Breast epithelium (tissue), 4 donors: ENCODE measurements at regions not wholly inside any gene's neighbourhood (a gene's known extent, or its start where the extent isn't known, plus 50 kb on each side); places are given as distances from the start of the nearest gene placed in this dataset.

Source experiments
- DNase-seq, 2 donors: peaks; one replicate each; pipeline ENCODE4 v3.0.0-alpha.2; 2019; ENCODE audit warnings: low spot score in 2 of 2
- H3K27ac ChIP-seq, 2 donors: fragments of 200-600 bp; sonication (generic) in 1 of 2; one replicate each; pipeline ENCODE4 v1.5.1; 2016 to 2019; ENCODE audit warnings: mild to moderate bottlenecking in 1 of 2
- H3K27me3 ChIP-seq, 2 donors: fragments of 200-600 bp; sonication (generic) in 1 of 2; one replicate each; pipeline versions ENCODE4 v1.5.1 to v1.6.0; 2017 to 2019; ENCODE audit warnings: control low read depth in 1 of 2, mild to moderate bottlenecking in 1 of 2
- H3K36me3 ChIP-seq: fragments of 200-600 bp; one replicate; pipeline ENCODE4 v1.5.1; 2019
- H3K4me1 ChIP-seq, 2 donors: fragments of 200-600 bp; sonication (generic); one replicate each; pipeline ENCODE4 v1.5.1; 2016 to 2019; ENCODE audit warnings: control low read depth in 1 of 2
- H3K4me3 ChIP-seq, 3 donors: fragments of 200-600 bp; sonication (generic); 1 replicate in 2 of 3; 2 replicates in 1 of 3; pipeline ENCODE4 v1.5.1; 2016 to 2019; ENCODE audit warnings: mild to moderate bottlenecking in 3 of 3, moderate library complexity in 2 of 3
- H3K9me3 ChIP-seq, 2 donors: fragments of 200-600 bp; sonication (generic) in 1 of 2; one replicate each; pipeline ENCODE4 v1.5.1; 2016 to 2019; ENCODE audit warnings: control low read depth in 1 of 2
- POLR2A ChIP-seq: fragments of 450-650 bp; IDR thresholded peaks from one replicate; pipeline ENCODE4 v1.6.1; 2016; ENCODE audit warnings: antibody characterized with exemption, mild to moderate bottlenecking, moderate library complexity
- POLR2AphosphoS5 ChIP-seq, 3 donors: sonication (generic); formaldehyde crosslinking; IDR thresholded peaks; one replicate each; pipeline ENCODE4 v1.6.1; 2017; ENCODE audit warnings: antibody characterized with exemption in 3 of 3
- intact Hi-C: fragments of 100-400 bp; cut with DNase I; formaldehyde crosslinking; loops from one replicate; pipeline ENCODE4 v1.15.1; 2023; ENCODE audit warnings: low total_unique reads
- TF ChIP-seq, protein P1 (sequence below), 3 donors: fragments of 450-650 bp; IDR thresholded peaks; one replicate each; pipeline ENCODE4 v1.5.1; 2016 to 2017; ENCODE audit warnings: antibody characterized with exemption in 3 of 3, mild to moderate bottlenecking in 3 of 3, moderate library complexity in 3 of 3

DNA sequence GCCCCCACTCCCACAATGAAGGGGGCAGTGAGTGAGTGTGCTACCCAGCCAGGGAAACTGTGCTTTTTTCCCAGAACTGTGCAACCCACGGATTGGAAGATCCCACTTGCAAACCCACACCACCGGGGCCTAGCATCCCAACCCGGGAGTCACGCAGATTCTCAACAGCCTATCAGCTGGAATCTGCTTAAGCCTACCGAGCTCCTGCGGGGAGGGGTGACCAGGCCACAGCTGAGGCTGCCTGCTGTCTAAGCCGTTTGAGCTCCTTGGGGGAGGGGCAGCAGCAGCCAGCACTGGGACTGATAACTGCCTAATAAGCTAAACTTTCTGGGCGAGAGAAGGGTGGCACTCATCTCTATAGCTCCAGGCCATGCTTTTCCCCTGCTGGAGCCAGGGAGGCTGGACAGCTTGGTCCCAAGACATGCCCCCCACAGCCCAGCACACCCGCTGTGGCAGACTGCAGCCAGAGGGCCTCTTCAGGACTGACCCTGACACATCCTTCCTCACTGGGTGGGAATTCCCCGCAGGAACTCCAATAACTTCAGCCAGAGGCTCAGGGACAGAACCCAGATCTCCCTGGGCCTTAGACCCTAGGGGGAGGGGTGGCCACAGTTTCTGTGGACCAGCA, 161.3 kb upstream of the MAGEB18 start:
- H3K27ac ChIP-seq = no peak overlapping the region
- no peaks in the 10 kb centered on the region for H3K4me1 ChIP-seq
- intact Hi-C loops = no loop called here
- no peaks in the 10 kb centered on the region for H3K27me3 ChIP-seq
- peaks cover 0 to 5% of the 10 kb centered on the region in 2 donors for H3K9me3 ChIP-seq
- no peak overlapping the region for H3K4me3 ChIP-seq
- no peak for DNase-seq
- H3K36me3 ChIP-seq = no peaks in the 10 kb centered on the region
- TF ChIP-seq, protein P1, sequence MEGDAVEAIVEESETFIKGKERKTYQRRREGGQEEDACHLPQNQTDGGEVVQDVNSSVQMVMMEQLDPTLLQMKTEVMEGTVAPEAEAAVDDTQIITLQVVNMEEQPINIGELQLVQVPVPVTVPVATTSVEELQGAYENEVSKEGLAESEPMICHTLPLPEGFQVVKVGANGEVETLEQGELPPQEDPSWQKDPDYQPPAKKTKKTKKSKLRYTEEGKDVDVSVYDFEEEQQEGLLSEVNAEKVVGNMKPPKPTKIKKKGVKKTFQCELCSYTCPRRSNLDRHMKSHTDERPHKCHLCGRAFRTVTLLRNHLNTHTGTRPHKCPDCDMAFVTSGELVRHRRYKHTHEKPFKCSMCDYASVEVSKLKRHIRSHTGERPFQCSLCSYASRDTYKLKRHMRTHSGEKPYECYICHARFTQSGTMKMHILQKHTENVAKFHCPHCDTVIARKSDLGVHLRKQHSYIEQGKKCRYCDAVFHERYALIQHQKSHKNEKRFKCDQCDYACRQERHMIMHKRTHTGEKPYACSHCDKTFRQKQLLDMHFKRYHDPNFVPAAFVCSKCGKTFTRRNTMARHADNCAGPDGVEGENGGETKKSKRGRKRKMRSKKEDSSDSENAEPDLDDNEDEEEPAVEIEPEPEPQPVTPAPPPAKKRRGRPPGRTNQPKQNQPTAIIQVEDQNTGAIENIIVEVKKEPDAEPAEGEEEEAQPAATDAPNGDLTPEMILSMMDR (IDR thresholded peaks at IDR 0.05) = no peak
- no peak for TF ChIP-seq POLR2AphosphoS5 (IDR thresholded peaks at IDR 0.05)
- TF ChIP-seq POLR2A = no peak

DNA sequence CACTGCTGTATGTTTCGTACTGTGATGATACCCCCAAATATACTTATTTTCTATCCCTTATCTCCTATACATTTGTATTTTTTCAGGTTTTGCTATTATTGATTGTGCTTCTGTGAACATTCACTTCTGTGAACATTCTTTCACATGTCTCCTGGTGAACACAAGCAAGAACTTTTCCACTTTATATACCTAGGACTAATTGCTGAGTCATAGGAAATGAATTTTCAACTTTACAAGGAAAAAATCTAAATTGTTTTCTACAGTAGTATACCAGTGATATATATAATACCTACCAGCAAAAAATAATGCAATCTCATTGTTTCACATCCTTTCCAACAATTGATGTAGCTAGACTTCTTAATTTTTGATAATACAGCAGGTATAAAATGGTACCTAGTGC, 139.5 kb upstream of the MAGEB18 start:
- intact Hi-C loops = no loop called here
- DNase-seq = no peak
- Histone ChIP-seq H3K27me3 (no peaks in the 10 kb centered on the region), H3K27ac (no peak overlapping the region), H3K4me1 (no peaks in the 10 kb centered on the region), H3K4me3 (no peak overlapping the region), H3K36me3 (no peaks in the 10 kb centered on the region), H3K9me3 (no peaks in the 10 kb centered on the region)
- TF ChIP-seq POLR2AphosphoS5 (IDR thresholded peaks at IDR 0.05) = no peak
- TF ChIP-seq, protein P1 (IDR thresholded peaks at IDR 0.05) = no peak
- no peak for TF ChIP-seq POLR2A

DNA sequence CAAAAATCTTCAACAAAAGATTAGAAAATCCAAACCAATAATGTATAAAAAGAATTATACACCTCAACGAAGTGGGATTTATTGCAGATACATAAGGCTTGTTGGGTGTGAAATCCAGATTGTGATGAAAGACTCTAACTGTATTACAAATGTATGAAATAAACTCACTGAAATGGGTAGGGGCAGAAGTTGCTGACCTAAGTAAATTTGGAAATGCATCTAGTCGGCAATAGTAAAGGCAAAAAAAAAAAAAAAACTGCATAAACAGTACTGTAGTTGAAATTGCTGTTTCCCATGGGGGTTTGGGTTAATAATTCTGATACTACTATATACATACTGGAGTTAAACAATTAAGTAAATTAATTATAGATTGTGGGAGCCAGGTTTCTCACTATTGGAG, 130.7 kb upstream of the MAGEB18 start:
- intact Hi-C loops = no loop called here
- Histone ChIP-seq H3K27ac (no peak overlapping the region), H3K4me3 (no peak overlapping the region), H3K36me3 (no peaks in the 10 kb centered on the region), H3K27me3 (no peaks in the 10 kb centered on the region), H3K4me1 (no peaks in the 10 kb centered on the region), H3K9me3 (no peaks in the 10 kb centered on the region)
- no peak for DNase-seq
- no peak for TF ChIP-seq POLR2A
- TF ChIP-seq POLR2AphosphoS5 (IDR thresholded peaks at IDR 0.05) = no peak
- TF ChIP-seq, protein P1 (IDR thresholded peaks at IDR 0.05) = no peak

DNA sequence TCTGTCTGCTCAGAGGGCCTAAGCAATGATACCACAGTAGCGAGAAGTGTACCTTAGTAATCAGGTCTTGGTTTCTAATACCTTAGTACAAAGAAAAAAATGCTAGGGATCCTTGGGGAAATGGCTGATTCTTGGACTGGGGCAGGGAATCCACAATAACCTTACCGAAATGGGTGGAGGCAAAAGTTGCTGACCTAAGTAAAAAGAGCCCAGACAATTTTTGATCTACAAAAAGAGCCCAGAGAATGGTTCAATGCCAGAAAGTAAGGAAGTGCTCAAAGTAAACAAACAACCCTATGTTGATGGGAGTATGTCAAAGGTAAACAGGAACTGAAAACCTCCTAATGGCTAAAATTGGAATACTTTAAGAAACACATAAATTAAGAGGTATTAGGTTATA, 130.1 kb upstream of the MAGEB18 start:
- no peaks in the 10 kb centered on the region for H3K36me3 ChIP-seq
- no peak for DNase-seq
- H3K4me1 ChIP-seq = no peaks in the 10 kb centered on the region
- TF ChIP-seq, protein P1 (IDR thresholded peaks at IDR 0.05) = no peak
- no peak for TF ChIP-seq POLR2AphosphoS5 (IDR thresholded peaks at IDR 0.05)
- no peak for TF ChIP-seq POLR2A
- no peak overlapping the region for H3K4me3 ChIP-seq
- intact Hi-C loops = no loop called here
- H3K27ac ChIP-seq = no peak overlapping the region
- H3K27me3 ChIP-seq = no peaks in the 10 kb centered on the region
- no peaks in the 10 kb centered on the region for H3K9me3 ChIP-seq

DNA sequence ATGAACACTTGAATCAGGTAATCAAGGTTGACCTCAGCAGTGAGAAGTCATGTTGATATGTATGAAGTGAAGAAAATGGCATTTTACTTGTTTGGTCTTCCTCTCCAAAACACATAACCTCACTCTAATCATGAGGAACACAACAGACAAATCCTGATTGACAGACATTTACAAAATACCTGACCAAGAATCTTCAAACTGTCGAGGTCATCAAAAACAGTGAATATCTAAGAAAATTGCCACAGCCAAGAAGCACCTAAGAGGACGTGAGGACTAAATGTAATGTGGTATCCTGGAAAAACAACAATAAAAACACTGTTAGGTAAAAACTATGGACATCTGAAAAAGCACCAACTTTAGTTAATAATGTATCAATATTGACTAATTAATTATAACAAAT, 129.5 kb upstream of the MAGEB18 start:
- H3K4me1 ChIP-seq = no peaks in the 10 kb centered on the region
- no peaks in the 10 kb centered on the region for H3K36me3 ChIP-seq
- no peak for DNase-seq
- no peak overlapping the region for H3K27ac ChIP-seq
- intact Hi-C loops = no loop called here
- no peaks in the 10 kb centered on the region for H3K9me3 ChIP-seq
- H3K27me3 ChIP-seq = no peaks in the 10 kb centered on the region
- no peak overlapping the region for H3K4me3 ChIP-seq
- TF ChIP-seq, protein P1 (IDR thresholded peaks at IDR 0.05) = no peak
- TF ChIP-seq POLR2A = no peak
- TF ChIP-seq POLR2AphosphoS5 (IDR thresholded peaks at IDR 0.05) = no peak
